D721Med (cell line): ENCODE measurements at regions not wholly inside any gene's neighbourhood (a gene's known extent, or its start where the extent isn't known, plus 50 kb on each side); places are given as distances from the start of the nearest gene placed in this dataset.
"Not testable (repeated sequence)": the region's sequence is repeated elsewhere in the genome, so short reads cannot be mapped to it uniquely, and the experiment has no call there.

Source experiments
- DNase-seq: peaks from one replicate; pipeline ENCODE4 v3.0.0; 2011; ENCODE audit warnings: low spot score; ENCODE audit not compliant: insufficient read length
- FAIRE-seq: peaks from 2 replicates; lab custom pipeline; 2011; peaks lifted over from hg19 to GRCh38; lab: Jason Lieb, UNC
- TF ChIP-seq, protein P1 (sequence below): IDR thresholded peaks from 2 replicates; pipeline ENCODE4 v1.5.1; 2012; ENCODE audit warnings: mild to moderate bottlenecking, control low read depth; ENCODE audit not compliant: insufficient read depth; ENCODE audit errors: missing control alignments

DNA sequence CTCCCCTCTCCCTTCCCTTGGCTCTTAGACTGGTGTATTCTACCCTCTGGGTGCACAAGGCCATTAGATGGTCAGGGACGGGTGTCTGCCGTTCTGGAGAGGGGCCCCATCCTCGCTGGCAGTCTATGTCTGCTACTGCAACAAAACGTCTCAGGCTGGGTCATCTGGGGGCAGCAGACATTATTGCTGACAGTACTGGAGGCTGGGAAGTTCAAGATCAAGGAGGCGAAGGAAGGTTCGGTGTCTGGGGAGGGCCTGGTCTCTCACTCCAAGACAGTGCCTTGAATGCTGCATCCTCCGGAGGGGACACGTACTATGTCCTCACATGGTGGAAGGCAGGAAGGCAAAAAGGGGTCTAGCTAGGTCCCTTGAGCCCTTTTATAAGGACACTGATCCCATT lies 93.4 kb upstream of the COL5A1 start:
- DNase-seq (no peak), FAIRE-seq (no peak)
- TF ChIP-seq, protein P1, sequence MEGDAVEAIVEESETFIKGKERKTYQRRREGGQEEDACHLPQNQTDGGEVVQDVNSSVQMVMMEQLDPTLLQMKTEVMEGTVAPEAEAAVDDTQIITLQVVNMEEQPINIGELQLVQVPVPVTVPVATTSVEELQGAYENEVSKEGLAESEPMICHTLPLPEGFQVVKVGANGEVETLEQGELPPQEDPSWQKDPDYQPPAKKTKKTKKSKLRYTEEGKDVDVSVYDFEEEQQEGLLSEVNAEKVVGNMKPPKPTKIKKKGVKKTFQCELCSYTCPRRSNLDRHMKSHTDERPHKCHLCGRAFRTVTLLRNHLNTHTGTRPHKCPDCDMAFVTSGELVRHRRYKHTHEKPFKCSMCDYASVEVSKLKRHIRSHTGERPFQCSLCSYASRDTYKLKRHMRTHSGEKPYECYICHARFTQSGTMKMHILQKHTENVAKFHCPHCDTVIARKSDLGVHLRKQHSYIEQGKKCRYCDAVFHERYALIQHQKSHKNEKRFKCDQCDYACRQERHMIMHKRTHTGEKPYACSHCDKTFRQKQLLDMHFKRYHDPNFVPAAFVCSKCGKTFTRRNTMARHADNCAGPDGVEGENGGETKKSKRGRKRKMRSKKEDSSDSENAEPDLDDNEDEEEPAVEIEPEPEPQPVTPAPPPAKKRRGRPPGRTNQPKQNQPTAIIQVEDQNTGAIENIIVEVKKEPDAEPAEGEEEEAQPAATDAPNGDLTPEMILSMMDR: no peak

DNA sequence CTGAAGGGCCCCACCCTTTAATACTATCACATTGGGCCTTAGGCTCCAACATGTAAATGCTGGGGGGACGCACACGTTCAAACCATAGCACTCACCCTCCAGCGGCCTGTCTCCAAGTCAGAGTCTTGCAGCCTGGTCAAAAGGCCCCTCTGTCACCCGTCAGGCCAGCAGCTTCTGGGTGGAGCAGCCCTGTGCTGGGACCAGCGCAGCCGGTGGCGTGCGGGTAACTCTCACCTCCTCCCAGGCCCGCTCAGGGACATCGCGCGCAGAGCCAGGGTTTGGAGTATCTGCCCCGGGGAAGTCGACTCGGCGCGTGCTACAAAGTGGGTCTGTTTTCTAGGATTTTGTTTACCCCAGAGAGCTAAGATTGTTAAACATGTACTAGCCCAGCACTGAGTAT lies 93.0 kb upstream of the COL5A1 start:
- TF ChIP-seq, protein P1: no peak
- DNase-seq (no peak), FAIRE-seq (no peak)

DNA sequence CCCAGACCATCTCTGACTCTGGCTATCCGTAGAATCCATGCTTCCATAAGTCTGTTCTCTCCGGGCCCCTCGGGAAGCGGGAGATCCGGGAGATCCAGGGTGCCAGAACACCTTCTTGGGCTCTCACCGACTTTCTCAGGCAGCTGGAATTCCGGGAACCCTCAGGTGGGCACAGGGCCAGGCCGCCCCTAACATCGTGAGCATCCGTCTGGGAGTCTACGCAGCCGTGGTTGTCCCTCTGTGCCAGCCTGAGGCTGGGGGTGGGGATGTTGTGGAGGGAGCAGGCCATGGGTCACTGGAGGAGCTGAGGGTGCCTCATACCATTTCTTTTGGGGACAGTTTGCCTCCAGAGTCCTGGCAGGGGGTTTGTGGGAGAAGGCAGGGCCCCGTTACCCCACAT lies 92.3 kb upstream of the COL5A1 start:
- FAIRE-seq: no peak
- TF ChIP-seq, protein P1: no peak
- no peak for DNase-seq

GRCh38 chr9:134550081-134550480 lies 91.5 kb upstream of the COL5A1 start:
- not testable (repeated sequence) for DNase-seq, FAIRE-seq

DNA sequence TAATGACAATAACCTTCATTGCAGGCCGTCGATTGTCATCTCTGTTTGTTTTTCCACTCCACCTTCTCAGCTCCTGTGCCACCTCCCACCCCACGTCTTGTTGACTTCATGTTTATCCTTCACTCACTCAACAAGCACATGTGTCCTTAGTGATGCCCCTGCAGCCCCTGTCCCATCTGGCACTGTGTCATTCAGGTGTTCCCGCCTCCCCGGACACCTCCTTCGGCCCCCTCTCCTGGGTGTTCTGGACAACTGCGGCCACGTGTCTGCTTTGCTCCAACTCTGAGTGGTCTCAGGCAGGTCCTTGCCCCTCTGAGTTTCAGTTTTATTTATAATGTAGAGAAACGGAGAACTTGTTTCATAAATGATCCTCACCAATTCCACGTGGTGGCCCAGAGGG lies 91.0 kb upstream of the COL5A1 start:
- DNase-seq: no peak
- no peak for FAIRE-seq
- TF ChIP-seq, protein P1: no peak

- DNase-seq (no peak), FAIRE-seq (no peak)
- TF ChIP-seq, protein P1: no peak
These were observed 90.4 kb upstream of the COL5A1 start for GRCh38 chr9:134551176-134551575.

DNA sequence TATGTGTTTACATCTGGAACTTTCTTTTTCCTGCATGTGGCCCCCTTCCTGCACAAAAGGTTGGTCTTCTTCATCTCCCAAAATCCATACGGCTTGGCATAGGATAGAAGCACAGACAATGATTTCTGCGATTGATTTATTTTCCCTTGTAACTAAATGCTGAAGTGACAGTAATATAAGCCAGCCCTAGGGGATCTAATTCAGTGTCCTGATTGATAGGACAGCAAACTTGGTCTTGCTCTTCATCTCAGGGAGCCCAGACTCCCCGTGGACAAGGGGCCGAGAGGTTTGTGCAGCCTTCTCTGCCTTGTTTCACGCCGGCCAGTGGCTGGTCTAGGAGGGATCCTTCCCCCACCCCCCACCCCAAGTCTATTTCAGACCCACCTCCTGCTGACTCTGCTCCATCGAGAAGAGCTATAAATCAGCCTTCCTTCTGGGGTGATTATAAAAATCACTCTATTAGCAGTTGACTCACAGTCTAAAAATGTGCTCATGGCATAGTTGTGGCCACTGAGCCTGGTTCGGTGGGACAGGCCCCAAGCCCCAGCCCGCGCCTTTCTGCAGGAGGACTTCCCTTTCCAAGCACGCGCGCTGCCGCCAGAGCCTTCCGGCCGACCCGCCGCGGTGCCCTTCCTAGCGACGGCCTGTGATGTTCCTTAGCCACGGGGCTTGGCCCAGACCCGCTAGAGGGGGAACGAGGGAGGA lies 89.8 kb upstream of the COL5A1 start:
- no peak for DNase-seq
- TF ChIP-seq, protein P1: no peak
- no peak for FAIRE-seq
